Femur (tissue), 1 donor: ENCODE measurements at regions not wholly inside any gene's neighbourhood (a gene's known extent, or its start where the extent isn't known, plus 50 kb on each side); places are given as distances from the start of the nearest gene placed in this dataset.
"Not testable (repeated sequence)": the region's sequence is repeated elsewhere in the genome, so short reads cannot be mapped to it uniquely, and the experiment has no call there.

Source experiments
- DNase-seq: peaks from one replicate; pipeline ENCODE4 v3.0.0-alpha.2; 2017

GRCh38 chr10:124324451-124324850 is 94.3 kb downstream of the OAT start:
- no peak for DNase-seq

GRCh38 chr10:124323806-124324205 is 94.9 kb downstream of the OAT start:
- DNase-seq, result no peak

- no peak for DNase-seq
Observed at GRCh38 chr10:124323111-124323725, 95.5 kb downstream of the OAT start.

- DNase-seq, result no peak
Observed at GRCh38 chr10:124322191-124322980, 96.3 kb downstream of the OAT start.

GRCh38 chr10:124321433-124322089 is 97.2 kb downstream of the OAT start:
- DNase-seq, result no peak

GRCh38 chr10:124320778-124321432 is 97.8 kb downstream of the OAT start:
- no peak for DNase-seq

GRCh38 chr10:124319926-124320391 is 98.8 kb downstream of the OAT start:
- DNase-seq, result no peak

GRCh38 chr10:124319520-124319919 is 99.2 kb downstream of the OAT start:
- DNase-seq, result not testable (repeated sequence)

- DNase-seq, result no peak
Observed at GRCh38 chr10:124318811-124319210, 99.9 kb downstream of the OAT start.

GRCh38 chr10:124318076-124318475 is 100.6 kb downstream of the OAT start:
- DNase-seq, result no peak

GRCh38 chr10:124316326-124316725 is 102.4 kb downstream of the OAT start:
- DNase-seq, result no peak

- DNase-seq, result no peak
Observed at GRCh38 chr10:124315591-124316270, 103.0 kb downstream of the OAT start.

GRCh38 chr10:124313374-124313773 is 105.3 kb downstream of the OAT start:
- no peak for DNase-seq

GRCh38 chr10:124308811-124309210 is 109.9 kb downstream of the OAT start:
- peak; percentile 10 for DNase-seq

GRCh38 chr10:124308056-124308645 is 110.6 kb downstream of the OAT start:
- peak; percentile 5 for DNase-seq

- DNase-seq, result peak; percentile 32
Observed at GRCh38 chr10:124307591-124307990, 111.1 kb downstream of the OAT start.

GRCh38 chr10:124306922-124307371 is 111.8 kb downstream of the OAT start:
- DNase-seq, result no peak

- DNase-seq, result no peak
Observed at GRCh38 chr10:124306520-124306919, 112.2 kb downstream of the OAT start.

GRCh38 chr10:124305984-124306383 is 112.7 kb downstream of the OAT start:
- no peak for DNase-seq

GRCh38 chr10:124305131-124305530 is 113.6 kb downstream of the OAT start:
- no peak for DNase-seq

GRCh38 chr10:124303662-124304418 is 114.9 kb downstream of the OAT start:
- DNase-seq, result no peak
